Loucy (cell line): ENCODE measurements at regions not wholly inside any gene's neighbourhood (a gene's known extent, or its start where the extent isn't known, plus 50 kb on each side); places are given as distances from the start of the nearest gene placed in this dataset.

ENCODE experiments used
- H2AFZ ChIP-seq: fragments of 200-600 bp; sonication (generic); 2 replicates; pipeline ENCODE4 v1.6.0; 2016; ENCODE audit warnings: antibody characterized with exemption, mild to moderate bottlenecking, low read length, moderate library complexity
- H3F3A ChIP-seq: fragments of 200-600 bp; 2 replicates; pipeline ENCODE4 v1.6.0; 2016; ENCODE audit warnings: antibody characterized with exemption, low read depth, mild to moderate bottlenecking
- H3K27me3 ChIP-seq: fragments of 200-600 bp; sonication (generic); 2 replicates; pipeline ENCODE4 v1.6.1; 2014; ENCODE audit warnings: low read length, mild to moderate bottlenecking; ENCODE audit not compliant: insufficient read depth, poor library complexity, severe bottlenecking
- H3K36me3 ChIP-seq: fragments of 200-600 bp; sonication (generic); 2 replicates; pipeline ENCODE4 v1.6.1; 2016; ENCODE audit warnings: low read length; ENCODE audit not compliant: insufficient read depth
- H3K4me1 ChIP-seq: fragments of 200-600 bp; sonication (generic); 2 replicates; pipeline ENCODE4 v1.5.1; 2014; ENCODE audit warnings: low read length, mild to moderate bottlenecking; ENCODE audit not compliant: insufficient read depth, poor library complexity, severe bottlenecking
- H3K4me2 ChIP-seq: fragments of 200-600 bp; sonication (generic); 2 replicates; pipeline ENCODE4 v1.6.0; 2014; ENCODE audit warnings: antibody characterized with exemption, low read length, low read depth, mild to moderate bottlenecking; ENCODE audit not compliant: poor library complexity, severe bottlenecking
- H3K4me3 ChIP-seq: fragments of 200-600 bp; sonication (generic); 2 replicates; pipeline ENCODE4 v1.5.1; 2014; ENCODE audit warnings: low read length, mild to moderate bottlenecking, mixed read lengths; ENCODE audit not compliant: poor library complexity, severe bottlenecking
- H3K79me2 ChIP-seq: fragments of 200-600 bp; sonication (generic); 2 replicates; pipeline ENCODE4 v1.6.1; 2014; ENCODE audit warnings: low read length; ENCODE audit not compliant: insufficient read depth
- H3K9ac ChIP-seq: fragments of 200-600 bp; sonication (generic); 2 replicates; pipeline ENCODE4 v1.6.0; 2014; ENCODE audit warnings: mild to moderate bottlenecking, low read depth, low read length, moderate library complexity; ENCODE audit not compliant: poor library complexity, severe bottlenecking
- H3K9me2 ChIP-seq: fragments of 200-600 bp; sonication (generic); replicated peaks from 2 replicates; pipeline ENCODE4 v1.6.1; 2016; ENCODE audit warnings: low read depth, low read length, mixed read lengths
- H3K9me3 ChIP-seq: fragments of 200-600 bp; sonication (generic); 2 replicates; pipeline ENCODE4 v1.6.1; 2014; ENCODE audit warnings: mild to moderate bottlenecking, antibody characterized with exemption, low read length, low read depth; ENCODE audit not compliant: insufficient read depth
- H4K20me1 ChIP-seq: fragments of 200-600 bp; sonication (generic); 2 replicates; pipeline ENCODE4 v1.6.0; 2014; ENCODE audit warnings: antibody characterized with exemption, low read length, mild to moderate bottlenecking; ENCODE audit not compliant: insufficient read depth, poor library complexity, severe bottlenecking
- EZH2phosphoT487 ChIP-seq: fragments of 200-600 bp; IDR thresholded peaks from 2 replicates; pipeline ENCODE4 v1.6.1; 2018; ENCODE audit warnings: antibody characterized with exemption, mild to moderate bottlenecking, moderate library complexity, borderline replicate concordance
- TF ChIP-seq, protein P1 (sequence below): fragments of 200-600 bp; sonication (generic); conservative IDR thresholded peaks from 2 replicates; pipeline ENCODE4 v1.5.1; 2014; ENCODE audit warnings: mild to moderate bottlenecking, antibody characterized with exemption, low read length

- Histone ChIP-seq H3K4me2 (no peak overlapping the region), H3K9me3 (no peaks in the 10 kb centered on the region), H4K20me1 (no peaks in the 10 kb centered on the region), H2AFZ (no peak overlapping the region), H3K36me3 (no peaks in the 10 kb centered on the region), H3K9ac (no peak overlapping the region), H3K4me3 (no peak overlapping the region), H3F3A (no peaks in the 10 kb centered on the region), H3K9me2 (no peaks in the 10 kb centered on the region), H3K4me1 (no peaks in the 10 kb centered on the region), H3K79me2 (no peaks in the 10 kb centered on the region), H3K27me3 (no peaks in the 10 kb centered on the region)
- no peak for TF ChIP-seq EZH2phosphoT487
- TF ChIP-seq, protein P1, sequence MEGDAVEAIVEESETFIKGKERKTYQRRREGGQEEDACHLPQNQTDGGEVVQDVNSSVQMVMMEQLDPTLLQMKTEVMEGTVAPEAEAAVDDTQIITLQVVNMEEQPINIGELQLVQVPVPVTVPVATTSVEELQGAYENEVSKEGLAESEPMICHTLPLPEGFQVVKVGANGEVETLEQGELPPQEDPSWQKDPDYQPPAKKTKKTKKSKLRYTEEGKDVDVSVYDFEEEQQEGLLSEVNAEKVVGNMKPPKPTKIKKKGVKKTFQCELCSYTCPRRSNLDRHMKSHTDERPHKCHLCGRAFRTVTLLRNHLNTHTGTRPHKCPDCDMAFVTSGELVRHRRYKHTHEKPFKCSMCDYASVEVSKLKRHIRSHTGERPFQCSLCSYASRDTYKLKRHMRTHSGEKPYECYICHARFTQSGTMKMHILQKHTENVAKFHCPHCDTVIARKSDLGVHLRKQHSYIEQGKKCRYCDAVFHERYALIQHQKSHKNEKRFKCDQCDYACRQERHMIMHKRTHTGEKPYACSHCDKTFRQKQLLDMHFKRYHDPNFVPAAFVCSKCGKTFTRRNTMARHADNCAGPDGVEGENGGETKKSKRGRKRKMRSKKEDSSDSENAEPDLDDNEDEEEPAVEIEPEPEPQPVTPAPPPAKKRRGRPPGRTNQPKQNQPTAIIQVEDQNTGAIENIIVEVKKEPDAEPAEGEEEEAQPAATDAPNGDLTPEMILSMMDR = no peak
Observed at GRCh38 chr1:81366173-81366572, 434.6 kb upstream of the ADGRL2 start.

DNA sequence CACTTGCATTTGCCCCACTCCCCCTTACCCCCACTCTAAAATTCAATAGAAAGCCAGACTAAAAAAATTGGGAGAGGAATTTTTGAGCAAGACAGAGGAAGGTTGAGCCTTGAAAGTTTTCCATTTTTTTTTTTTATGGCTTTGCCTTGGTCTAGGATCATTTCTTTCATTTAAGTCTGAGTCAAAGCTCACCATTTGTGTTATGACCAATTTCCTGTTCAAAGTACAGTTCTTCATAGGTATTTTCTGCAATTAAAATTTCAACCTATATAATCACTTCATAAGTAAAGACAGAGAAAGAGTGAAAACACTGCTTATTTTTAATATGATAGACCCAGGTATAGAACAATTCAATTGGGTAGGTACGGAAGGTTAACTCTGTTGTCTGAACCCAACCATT is 436.6 kb upstream of the ADGRL2 start:
- Histone ChIP-seq H3F3A (no peaks in the 10 kb centered on the region), H3K36me3 (no peaks in the 10 kb centered on the region), H2AFZ (no peak overlapping the region), H4K20me1 (no peaks in the 10 kb centered on the region), H3K4me1 (no peaks in the 10 kb centered on the region), H3K27me3 (no peaks in the 10 kb centered on the region), H3K4me3 (no peak overlapping the region), H3K9me2 (no peaks in the 10 kb centered on the region), H3K4me2 (no peak overlapping the region), H3K79me2 (no peaks in the 10 kb centered on the region), H3K9me3 (no peaks in the 10 kb centered on the region), H3K9ac (no peak overlapping the region)
- TF ChIP-seq EZH2phosphoT487 = no peak
- TF ChIP-seq, protein P1 = no peak

GRCh38 chr1:81358151-81358550 is 442.6 kb upstream of the ADGRL2 start:
- TF ChIP-seq EZH2phosphoT487 = no peak
- TF ChIP-seq, protein P1 = no peak
- Histone ChIP-seq H4K20me1 (no peaks in the 10 kb centered on the region), H3K9ac (no peak overlapping the region), H3K4me1 (no peaks in the 10 kb centered on the region), H3K4me3 (no peak overlapping the region), H3K9me2 (no peaks in the 10 kb centered on the region), H3K36me3 (no peaks in the 10 kb centered on the region), H3K9me3 (no peaks in the 10 kb centered on the region), H3F3A (no peaks in the 10 kb centered on the region), H2AFZ (no peak overlapping the region), H3K27me3 (no peaks in the 10 kb centered on the region), H3K79me2 (no peaks in the 10 kb centered on the region), H3K4me2 (no peak overlapping the region)
